ENCODE measurements at regions not wholly inside any gene's neighbourhood (a gene's known extent, or its start where the extent isn't known, plus 50 kb on each side); places are given as distances from the start of the nearest gene placed in this dataset.

GRCh38 chr4:153954654-153955053 is 165.8 kb upstream of the SFRP2 start:
- WGBS, result 89% methylated on average over 3 of the region's 3 CpGs
- no peaks in the 10 kb centered on the region for H3K27me3 ChIP-seq (replicated peaks; ENCODE audit: insufficient read depth)
- H3K36me3 ChIP-seq, result no peaks in the 10 kb centered on the region
- no peak for DNase-seq (ENCODE audit: low spot score)
- TF ChIP-seq CTCF (IDR thresholded peaks at IDR 0.05) (no peak), POLR2A (IDR thresholded peaks at IDR 0.05) (no peak), POLR2AphosphoS5 (IDR thresholded peaks at IDR 0.05) (no peak)
- no peak overlapping the region for H3K4me3 ChIP-seq
- no peaks in the 10 kb centered on the region for H3K4me1 ChIP-seq (replicated peaks)
- intact Hi-C loops (cut with DNase I), result no loop called here
- no peak overlapping the region for H3K27ac ChIP-seq
- H3K9me3 ChIP-seq, result no peaks in the 10 kb centered on the region

DNA sequence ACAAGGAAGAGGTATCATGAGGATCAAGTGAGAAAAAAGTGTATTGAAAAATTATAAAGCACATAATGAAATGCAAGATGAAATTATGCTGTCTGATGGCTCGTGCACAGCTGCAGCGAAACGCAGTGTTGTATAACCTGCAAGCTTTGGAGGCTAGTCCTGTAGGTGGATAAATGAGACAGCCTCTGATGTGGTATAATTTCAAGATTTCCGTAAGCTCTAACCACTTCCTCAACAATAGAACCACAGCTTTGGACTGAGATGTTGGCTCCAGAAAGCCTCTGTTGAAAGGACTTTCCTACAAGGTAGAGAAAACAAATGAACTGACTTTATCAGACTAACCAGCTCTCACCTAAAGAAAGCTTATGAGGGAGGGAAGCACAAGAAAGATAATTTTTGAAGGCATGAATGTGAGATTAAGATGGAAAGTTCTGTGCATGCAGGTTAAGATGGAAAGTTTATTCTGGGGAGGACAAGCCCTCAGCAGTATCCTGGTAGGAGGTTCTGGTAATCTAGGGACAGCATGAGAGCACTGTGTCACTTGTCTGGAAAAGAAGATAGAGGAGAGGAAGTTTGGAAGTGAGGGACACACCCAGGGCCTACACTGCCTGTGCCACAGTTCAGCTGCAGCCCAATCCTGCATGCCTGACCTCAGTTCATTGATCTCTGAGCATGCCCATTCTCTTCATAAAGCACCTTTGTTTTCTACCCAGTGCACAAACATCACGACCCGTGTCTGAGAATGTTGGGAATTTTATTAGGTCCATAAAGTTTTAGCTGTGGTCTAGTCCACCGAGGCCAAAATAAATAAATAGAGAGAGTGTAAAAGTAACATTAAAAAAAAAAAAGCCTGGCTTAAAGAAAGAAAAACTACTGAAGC is 161.5 kb upstream of the SFRP2 start:
- no peak overlapping the region for H3K4me3 ChIP-seq
- H3K9me3 ChIP-seq, result no peaks in the 10 kb centered on the region
- intact Hi-C loops (cut with DNase I), result no loop called here
- no peaks in the 10 kb centered on the region for H3K4me1 ChIP-seq (replicated peaks)
- H3K27me3 ChIP-seq (replicated peaks; ENCODE audit: insufficient read depth), result no peaks in the 10 kb centered on the region
- WGBS, result 57% methylated on average over 7 of the region's 7 CpGs
- no peak overlapping the region for H3K27ac ChIP-seq
- H3K36me3 ChIP-seq, result no peaks in the 10 kb centered on the region
- DNase-seq (ENCODE audit: low spot score), result no peak
- TF ChIP-seq CTCF (IDR thresholded peaks at IDR 0.05), result no peak

DNA sequence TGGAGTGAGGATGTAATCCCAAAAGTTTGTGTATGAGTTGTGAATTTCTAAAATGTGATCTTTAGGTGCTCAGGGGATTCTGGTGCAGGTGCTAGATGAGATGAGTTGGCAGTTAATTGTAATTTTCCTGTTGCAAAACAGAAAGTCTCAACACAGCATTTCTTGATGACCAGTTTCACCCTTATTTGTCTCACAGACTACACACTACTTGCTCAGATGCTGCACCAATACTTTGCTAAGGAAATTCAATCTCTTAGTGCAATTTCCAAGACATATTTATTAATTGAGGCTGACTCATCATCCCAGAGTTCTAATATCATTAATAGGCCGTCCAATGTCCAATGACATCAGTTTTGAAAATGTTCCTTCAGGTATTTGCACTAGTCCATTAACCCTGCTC is 159.2 kb upstream of the SFRP2 start:
- H3K27ac ChIP-seq, result no peak overlapping the region
- 74% methylated on average over 1 of the region's 1 CpG for WGBS
- intact Hi-C loops (cut with DNase I), result no loop called here
- no peaks in the 10 kb centered on the region for H3K27me3 ChIP-seq (replicated peaks; ENCODE audit: insufficient read depth)
- H3K36me3 ChIP-seq, result no peaks in the 10 kb centered on the region
- DNase-seq (ENCODE audit: low spot score), result no peak
- no peaks in the 10 kb centered on the region for H3K4me1 ChIP-seq (replicated peaks)
- H3K4me3 ChIP-seq, result no peak overlapping the region
- no peak for TF ChIP-seq POLR2AphosphoS5 (IDR thresholded peaks at IDR 0.05)
- TF ChIP-seq POLR2A (IDR thresholded peaks at IDR 0.05), result no peak
- TF ChIP-seq CTCF (IDR thresholded peaks at IDR 0.05), result no peak
- no peaks in the 10 kb centered on the region for H3K9me3 ChIP-seq

GRCh38 chr4:153947124-153947523 is 158.2 kb upstream of the SFRP2 start:
- TF ChIP-seq POLR2A (IDR thresholded peaks at IDR 0.05) (no peak), CTCF (IDR thresholded peaks at IDR 0.05) (no peak), POLR2AphosphoS5 (IDR thresholded peaks at IDR 0.05) (no peak)
- Histone ChIP-seq H3K27me3 (replicated peaks; ENCODE audit: insufficient read depth) (no peaks in the 10 kb centered on the region), H3K4me1 (replicated peaks) (no peaks in the 10 kb centered on the region), H3K36me3 (no peaks in the 10 kb centered on the region), H3K27ac (no peak overlapping the region), H3K9me3 (no peaks in the 10 kb centered on the region), H3K4me3 (no peak overlapping the region)
- intact Hi-C loops (cut with DNase I), result no loop called here
- WGBS, result 100% methylated on average over 1 of the region's 1 CpG
- DNase-seq (ENCODE audit: low spot score), result no peak

- no peak for DNase-seq (ENCODE audit: low spot score)
- Histone ChIP-seq H3K27me3 (replicated peaks; ENCODE audit: insufficient read depth) (no peaks in the 10 kb centered on the region), H3K4me1 (replicated peaks) (no peaks in the 10 kb centered on the region), H3K27ac (no peak overlapping the region), H3K4me3 (no peak overlapping the region), H3K36me3 (no peaks in the 10 kb centered on the region), H3K9me3 (no peaks in the 10 kb centered on the region)
- intact Hi-C loops (cut with DNase I), result no loop called here
- WGBS, result 90% methylated on average over 1 of the region's 1 CpG
- TF ChIP-seq POLR2A (IDR thresholded peaks at IDR 0.05) (no peak), CTCF (IDR thresholded peaks at IDR 0.05) (no peak), POLR2AphosphoS5 (IDR thresholded peaks at IDR 0.05) (no peak)
These were observed 156.8 kb upstream of the SFRP2 start for GRCh38 chr4:153945704-153946103.
